ENCODE measurements at regions not wholly inside any gene's neighbourhood (a gene's known extent, or its start where the extent isn't known, plus 50 kb on each side); places are given as distances from the start of the nearest gene placed in this dataset.

DNA sequence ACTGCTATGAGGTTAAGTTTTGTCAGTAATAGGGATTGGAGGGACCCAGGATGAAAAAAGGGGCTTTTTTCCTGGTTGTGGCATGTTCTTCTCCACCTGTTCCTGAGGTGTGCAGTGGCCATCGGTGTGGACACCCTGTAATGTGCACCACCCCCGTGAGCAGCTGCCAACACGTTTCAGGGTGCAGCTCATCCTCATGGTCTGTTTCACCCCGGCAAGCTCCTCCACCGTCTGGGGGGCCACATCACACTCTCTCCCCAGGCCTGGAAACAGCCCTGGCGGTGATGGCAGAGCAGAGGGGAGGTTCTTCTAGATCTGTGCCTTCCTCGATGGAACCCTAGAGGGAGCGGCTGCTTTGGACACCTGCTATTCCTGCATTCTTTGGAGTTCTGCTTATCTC lies 435.4 kb downstream of the MATN1 start:
- TF ChIP-seq, protein P1, sequence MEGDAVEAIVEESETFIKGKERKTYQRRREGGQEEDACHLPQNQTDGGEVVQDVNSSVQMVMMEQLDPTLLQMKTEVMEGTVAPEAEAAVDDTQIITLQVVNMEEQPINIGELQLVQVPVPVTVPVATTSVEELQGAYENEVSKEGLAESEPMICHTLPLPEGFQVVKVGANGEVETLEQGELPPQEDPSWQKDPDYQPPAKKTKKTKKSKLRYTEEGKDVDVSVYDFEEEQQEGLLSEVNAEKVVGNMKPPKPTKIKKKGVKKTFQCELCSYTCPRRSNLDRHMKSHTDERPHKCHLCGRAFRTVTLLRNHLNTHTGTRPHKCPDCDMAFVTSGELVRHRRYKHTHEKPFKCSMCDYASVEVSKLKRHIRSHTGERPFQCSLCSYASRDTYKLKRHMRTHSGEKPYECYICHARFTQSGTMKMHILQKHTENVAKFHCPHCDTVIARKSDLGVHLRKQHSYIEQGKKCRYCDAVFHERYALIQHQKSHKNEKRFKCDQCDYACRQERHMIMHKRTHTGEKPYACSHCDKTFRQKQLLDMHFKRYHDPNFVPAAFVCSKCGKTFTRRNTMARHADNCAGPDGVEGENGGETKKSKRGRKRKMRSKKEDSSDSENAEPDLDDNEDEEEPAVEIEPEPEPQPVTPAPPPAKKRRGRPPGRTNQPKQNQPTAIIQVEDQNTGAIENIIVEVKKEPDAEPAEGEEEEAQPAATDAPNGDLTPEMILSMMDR (IDR thresholded peaks at IDR 0.05), result no peak
- TF ChIP-seq EZH2 (IDR thresholded peaks at IDR 0.05) (no peak), EZH2phosphoT487 (IDR thresholded peaks at IDR 0.05) (no peak)
- peaks cover 5% of the 10 kb centered on the region for H3K4me1 Mint-ChIP-seq
- Histone ChIP-seq H3K27me3 (no peaks in the 10 kb centered on the region), H3K27ac (no peak overlapping the region), H3K9ac (no peak overlapping the region), H4K20me1 (ENCODE audit: low read depth) (no peaks in the 10 kb centered on the region), H3K9me3 (ENCODE audit: low read depth) (no peaks in the 10 kb centered on the region), H3K79me2 (ENCODE audit: low read depth) (no peaks in the 10 kb centered on the region), H3F3A (ENCODE audit: low read depth) (no peaks in the 10 kb centered on the region), H3K4me2 (no peak overlapping the region), H3K4me3 (no peak overlapping the region), H3K36me3 (no peaks in the 10 kb centered on the region), H3K4me1 (peaks cover 9% of the 10 kb centered on the region), H2AFZ (replicated peaks) (no peak overlapping the region)
- peaks cover 7% of the 10 kb centered on the region for H3K27me3 Mint-ChIP-seq (ENCODE audit: insufficient read depth, low read depth)
- H3K4me3 Mint-ChIP-seq, result no peak overlapping the region
- no peaks in the 10 kb centered on the region for H3K9me3 Mint-ChIP-seq
- H3K27ac Mint-ChIP-seq, result no peak overlapping the region
- DNase-seq (ENCODE audit: low spot score), result no peak
- H3K36me3 Mint-ChIP-seq, result no peaks in the 10 kb centered on the region

DNA sequence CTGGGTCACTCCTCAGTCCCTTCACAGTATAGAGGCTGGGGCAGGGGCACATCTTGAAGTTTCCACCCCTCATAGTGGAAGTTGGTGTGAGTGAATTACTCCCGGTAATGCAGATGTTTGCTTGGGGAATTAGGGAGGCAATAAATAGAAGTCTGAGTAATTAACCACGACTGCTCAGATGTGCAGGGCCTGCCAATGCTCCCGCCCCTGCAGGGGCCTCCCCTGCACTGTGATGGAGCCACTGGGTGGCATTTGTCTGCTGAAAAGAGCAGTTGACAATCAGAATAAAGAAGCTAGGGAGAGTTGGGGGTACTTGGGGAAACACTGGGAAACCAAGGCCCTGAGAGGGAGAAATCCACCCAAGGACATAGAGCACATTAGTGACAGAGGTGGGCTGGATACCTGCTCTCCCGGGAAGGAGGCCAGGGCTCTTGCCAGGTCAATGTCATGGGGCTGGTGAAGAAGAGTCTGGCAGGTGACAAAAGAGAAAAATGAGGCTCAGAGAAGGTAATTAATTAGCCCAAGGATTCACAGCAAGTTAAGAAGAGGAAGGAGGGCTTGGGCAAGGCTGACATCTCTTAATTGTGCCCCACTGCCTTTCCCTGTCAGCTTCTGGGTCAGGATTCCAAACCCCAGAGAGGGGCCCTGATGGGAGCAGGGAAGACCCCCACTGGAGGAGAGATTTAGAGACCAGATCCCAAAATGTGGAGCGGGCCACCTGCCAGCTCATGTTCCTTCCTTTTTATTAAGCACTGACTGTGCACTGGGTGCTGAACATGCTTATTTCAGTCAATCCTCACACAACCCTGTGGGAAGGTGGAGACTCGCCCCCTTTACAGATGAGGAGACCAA lies 436.2 kb downstream of the MATN1 start:
- no peak overlapping the region for H3K27ac Mint-ChIP-seq
- H3K27ac ChIP-seq, result no peak overlapping the region
- H3K9me3 Mint-ChIP-seq, result no peaks in the 10 kb centered on the region
- H3K4me1 ChIP-seq, result peaks cover 9% of the 10 kb centered on the region
- peaks cover 5% of the 10 kb centered on the region for H3K4me1 Mint-ChIP-seq
- H3K9me3 ChIP-seq (ENCODE audit: low read depth), result no peaks in the 10 kb centered on the region
- H3K4me3 Mint-ChIP-seq, result no peak overlapping the region
- H3K27me3 ChIP-seq, result no peaks in the 10 kb centered on the region
- H2AFZ ChIP-seq (replicated peaks), result no peak overlapping the region
- no peak overlapping the region for H3K4me2 ChIP-seq
- H3K27me3 Mint-ChIP-seq (ENCODE audit: insufficient read depth, low read depth), result peaks cover 7% of the 10 kb centered on the region
- H3K36me3 ChIP-seq, result no peaks in the 10 kb centered on the region
- no peaks in the 10 kb centered on the region for H3K79me2 ChIP-seq (ENCODE audit: low read depth)
- TF ChIP-seq EZH2 (IDR thresholded peaks at IDR 0.05) (no peak), EZH2phosphoT487 (IDR thresholded peaks at IDR 0.05) (no peak)
- TF ChIP-seq, protein P1 (IDR thresholded peaks at IDR 0.05), result no peak
- H3K36me3 Mint-ChIP-seq, result no peaks in the 10 kb centered on the region
- no peak overlapping the region for H3K9ac ChIP-seq
- H3F3A ChIP-seq (ENCODE audit: low read depth), result no peaks in the 10 kb centered on the region
- DNase-seq (ENCODE audit: low spot score), result no peak
- no peak overlapping the region for H3K4me3 ChIP-seq
- no peaks in the 10 kb centered on the region for H4K20me1 ChIP-seq (ENCODE audit: low read depth)

DNA sequence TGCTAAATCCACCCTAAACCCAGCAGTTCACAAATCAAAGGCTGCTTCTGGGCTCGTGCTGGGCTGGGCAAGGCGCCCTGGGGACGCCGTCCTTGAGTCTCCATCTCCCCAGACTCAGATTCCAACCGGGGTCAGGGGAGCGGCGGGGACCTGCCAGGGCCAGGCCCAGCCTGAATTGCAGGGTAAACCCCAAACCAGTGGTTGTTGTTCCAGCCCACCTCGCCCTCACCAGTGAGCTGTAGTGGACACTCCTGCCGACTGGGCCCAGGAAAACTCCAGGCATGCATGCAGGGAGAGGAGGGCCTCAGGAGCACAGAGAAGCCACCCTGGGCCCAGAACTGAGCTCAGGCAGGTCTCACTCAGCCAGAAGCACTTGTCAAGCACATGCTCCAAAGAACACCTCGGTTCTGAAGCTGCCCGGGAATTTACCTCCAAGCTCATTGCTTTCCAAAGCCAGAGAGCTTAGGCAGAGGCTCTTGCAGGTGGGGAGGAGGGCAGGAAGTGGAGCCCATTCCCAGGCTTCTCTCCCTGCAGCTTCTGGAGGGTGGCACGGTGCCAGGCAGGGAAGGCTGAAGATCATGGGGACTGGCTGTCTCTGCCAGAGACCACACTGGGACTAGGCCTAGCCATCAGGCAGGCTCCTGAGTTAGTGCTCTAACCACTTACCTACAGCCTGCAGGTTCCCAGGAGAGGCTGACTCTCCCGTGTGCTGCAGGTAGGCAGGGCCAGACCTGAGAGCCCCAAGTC lies 437.0 kb downstream of the MATN1 start:
- Histone ChIP-seq H3K79me2 (ENCODE audit: low read depth) (no peaks in the 10 kb centered on the region), H3K27ac (no peak overlapping the region), H3F3A (ENCODE audit: low read depth) (no peaks in the 10 kb centered on the region), H3K4me1 (peaks cover 9% of the 10 kb centered on the region), H3K36me3 (no peaks in the 10 kb centered on the region), H3K9me3 (ENCODE audit: low read depth) (no peaks in the 10 kb centered on the region), H3K27me3 (no peaks in the 10 kb centered on the region), H3K4me3 (no peak overlapping the region), H2AFZ (replicated peaks) (peak overlapping the region; percentile 24), H3K9ac (no peak overlapping the region), H4K20me1 (ENCODE audit: low read depth) (no peaks in the 10 kb centered on the region), H3K4me2 (no peak overlapping the region)
- H3K4me3 Mint-ChIP-seq, result no peak overlapping the region
- H3K9me3 Mint-ChIP-seq, result no peaks in the 10 kb centered on the region
- DNase-seq (ENCODE audit: low spot score), result no peak
- no peak overlapping the region for H3K27ac Mint-ChIP-seq
- no peaks in the 10 kb centered on the region for H3K36me3 Mint-ChIP-seq
- peaks cover 7% of the 10 kb centered on the region for H3K27me3 Mint-ChIP-seq (ENCODE audit: insufficient read depth, low read depth)
- TF ChIP-seq, protein P1 (IDR thresholded peaks at IDR 0.05), result no peak
- TF ChIP-seq EZH2 (IDR thresholded peaks at IDR 0.05), result no peak
- no peak for TF ChIP-seq EZH2phosphoT487 (IDR thresholded peaks at IDR 0.05)
- H3K4me1 Mint-ChIP-seq, result peaks cover 5% of the 10 kb centered on the region

Data from neural progenitor cell (in vitro differentiated cells).